SU-DHL-6 (cell line): ENCODE measurements at regions not wholly inside any gene's neighbourhood (a gene's known extent, or its start where the extent isn't known, plus 50 kb on each side); places are given as distances from the start of the nearest gene placed in this dataset.
"Not testable (repeated sequence)": the region's sequence is repeated elsewhere in the genome, so short reads cannot be mapped to it uniquely, and the experiment has no call there.

Experiments used
- CTCF ChIP-seq: fragments of 200-600 bp; sonication (generic); IDR thresholded peaks from one replicate; pipeline ENCODE4 v1.5.1; 2017; ENCODE audit warnings: antibody characterized with exemption, mild to moderate bottlenecking, low read length, moderate library complexity; ENCODE audit not compliant: insufficient read depth, poor library complexity, severe bottlenecking
- EZH2phosphoT487 ChIP-seq: fragments of 200-600 bp; sonication (generic), shearing (Covaris generic); conservative IDR thresholded peaks from 2 replicates; pipeline ENCODE4 v1.6.1; 2018; ENCODE audit warnings: mild to moderate bottlenecking, antibody characterized with exemption, low read length, moderate library complexity, mixed read lengths

GRCh38 chr13:58385336-58385735 lies 753.8 kb downstream of the PCDH17 start:
- not testable (repeated sequence) for TF ChIP-seq CTCF, EZH2phosphoT487
